ENCODE measurements at regions not wholly inside any gene's neighbourhood (a gene's known extent, or its start where the extent isn't known, plus 50 kb on each side); places are given as distances from the start of the nearest gene placed in this dataset.

- TF ChIP-seq, protein P1, sequence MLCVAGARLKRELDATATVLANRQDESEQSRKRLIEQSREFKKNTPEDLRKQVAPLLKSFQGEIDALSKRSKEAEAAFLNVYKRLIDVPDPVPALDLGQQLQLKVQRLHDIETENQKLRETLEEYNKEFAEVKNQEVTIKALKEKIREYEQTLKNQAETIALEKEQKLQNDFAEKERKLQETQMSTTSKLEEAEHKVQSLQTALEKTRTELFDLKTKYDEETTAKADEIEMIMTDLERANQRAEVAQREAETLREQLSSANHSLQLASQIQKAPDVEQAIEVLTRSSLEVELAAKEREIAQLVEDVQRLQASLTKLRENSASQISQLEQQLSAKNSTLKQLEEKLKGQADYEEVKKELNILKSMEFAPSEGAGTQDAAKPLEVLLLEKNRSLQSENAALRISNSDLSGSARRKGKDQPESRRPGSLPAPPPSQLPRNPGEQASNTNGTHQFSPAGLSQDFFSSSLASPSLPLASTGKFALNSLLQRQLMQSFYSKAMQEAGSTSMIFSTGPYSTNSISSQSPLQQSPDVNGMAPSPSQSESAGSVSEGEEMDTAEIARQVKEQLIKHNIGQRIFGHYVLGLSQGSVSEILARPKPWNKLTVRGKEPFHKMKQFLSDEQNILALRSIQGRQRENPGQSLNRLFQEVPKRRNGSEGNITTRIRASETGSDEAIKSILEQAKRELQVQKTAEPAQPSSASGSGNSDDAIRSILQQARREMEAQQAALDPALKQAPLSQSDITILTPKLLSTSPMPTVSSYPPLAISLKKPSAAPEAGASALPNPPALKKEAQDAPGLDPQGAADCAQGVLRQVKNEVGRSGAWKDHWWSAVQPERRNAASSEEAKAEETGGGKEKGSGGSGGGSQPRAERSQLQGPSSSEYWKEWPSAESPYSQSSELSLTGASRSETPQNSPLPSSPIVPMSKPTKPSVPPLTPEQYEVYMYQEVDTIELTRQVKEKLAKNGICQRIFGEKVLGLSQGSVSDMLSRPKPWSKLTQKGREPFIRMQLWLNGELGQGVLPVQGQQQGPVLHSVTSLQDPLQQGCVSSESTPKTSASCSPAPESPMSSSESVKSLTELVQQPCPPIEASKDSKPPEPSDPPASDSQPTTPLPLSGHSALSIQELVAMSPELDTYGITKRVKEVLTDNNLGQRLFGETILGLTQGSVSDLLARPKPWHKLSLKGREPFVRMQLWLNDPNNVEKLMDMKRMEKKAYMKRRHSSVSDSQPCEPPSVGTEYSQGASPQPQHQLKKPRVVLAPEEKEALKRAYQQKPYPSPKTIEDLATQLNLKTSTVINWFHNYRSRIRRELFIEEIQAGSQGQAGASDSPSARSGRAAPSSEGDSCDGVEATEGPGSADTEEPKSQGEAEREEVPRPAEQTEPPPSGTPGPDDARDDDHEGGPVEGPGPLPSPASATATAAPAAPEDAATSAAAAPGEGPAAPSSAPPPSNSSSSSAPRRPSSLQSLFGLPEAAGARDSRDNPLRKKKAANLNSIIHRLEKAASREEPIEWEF (IDR thresholded peaks at IDR 0.05; ENCODE audit: insufficient replicate concordance, low read depth, low read length): no peak
- TF ChIP-seq, protein P2, sequence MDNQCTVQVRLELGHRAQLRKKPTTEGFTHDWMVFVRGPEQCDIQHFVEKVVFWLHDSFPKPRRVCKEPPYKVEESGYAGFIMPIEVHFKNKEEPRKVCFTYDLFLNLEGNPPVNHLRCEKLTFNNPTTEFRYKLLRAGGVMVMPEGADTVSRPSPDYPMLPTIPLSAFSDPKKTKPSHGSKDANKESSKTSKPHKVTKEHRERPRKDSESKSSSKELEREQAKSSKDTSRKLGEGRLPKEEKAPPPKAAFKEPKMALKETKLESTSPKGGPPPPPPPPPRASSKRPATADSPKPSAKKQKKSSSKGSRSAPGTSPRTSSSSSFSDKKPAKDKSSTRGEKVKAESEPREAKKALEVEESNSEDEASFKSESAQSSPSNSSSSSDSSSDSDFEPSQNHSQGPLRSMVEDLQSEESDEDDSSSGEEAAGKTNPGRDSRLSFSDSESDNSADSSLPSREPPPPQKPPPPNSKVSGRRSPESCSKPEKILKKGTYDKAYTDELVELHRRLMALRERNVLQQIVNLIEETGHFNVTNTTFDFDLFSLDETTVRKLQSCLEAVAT (IDR thresholded peaks at IDR 0.05): no peak
These were observed 210.9 kb upstream of the FAM241A start (continued) for GRCh38 chr4:111934314-111934713.

DNA sequence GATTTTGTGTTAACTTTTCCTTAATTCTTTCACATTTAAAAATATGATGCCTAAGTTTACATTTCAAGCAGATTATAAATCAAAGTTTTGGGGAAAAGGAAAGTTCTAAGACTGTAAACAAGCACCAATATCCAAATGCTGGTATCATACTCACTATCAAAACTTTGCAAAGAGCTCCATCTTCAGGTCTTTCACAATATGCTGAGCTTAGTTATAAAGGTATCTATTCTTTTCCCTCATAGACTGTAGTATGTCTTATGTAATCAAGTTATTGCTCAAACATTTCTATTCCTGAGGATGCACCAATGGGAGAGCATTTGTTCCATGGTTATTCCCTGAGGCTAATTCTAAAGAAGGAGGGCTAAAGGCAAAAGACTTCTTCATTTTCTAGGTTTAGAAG is 207.9 kb upstream of the FAM241A start:
- Histone ChIP-seq H3K4me2 (ENCODE audit: control insufficient read depth, insufficient read depth) (no peak overlapping the region), H3K4me3 (no peak overlapping the region), H4K20me1 (ENCODE audit: control insufficient read depth, insufficient read depth) (no peaks in the 10 kb centered on the region), H3K79me2 (ENCODE audit: control insufficient read depth, insufficient read depth, low read length) (no peaks in the 10 kb centered on the region), H3K4me1 (ENCODE audit: control insufficient read depth, insufficient read depth, low read length) (no peaks in the 10 kb centered on the region), H3K27me3 (replicated peaks in 1 of 2; ENCODE audit: control insufficient read depth in 2 of 2, insufficient read depth in 2 of 2, low read length in 1 of 2) (no peaks in the 10 kb centered on the region; a peak in 1 of 4 replicates), H3K36me3 (ENCODE audit: control insufficient read depth in 2 of 2, insufficient read depth in 2 of 2, low read length in 1 of 2) (no peaks in the 10 kb centered on the region), H2AFZ (ENCODE audit: control insufficient read depth, low read depth, low read length) (no peak overlapping the region), H3K9me3 (replicated peaks; ENCODE audit: control insufficient read depth, insufficient read depth, low read length) (no peaks in the 10 kb centered on the region), H3K27ac (ENCODE audit: control insufficient read depth, insufficient read depth) (no peak overlapping the region), H3K9ac (ENCODE audit: control insufficient read depth, insufficient read depth, low read length) (no peak overlapping the region)
- ATAC-seq: peak; percentile 96
- no TSS peak for BruUV-seq (replicated peaks)
- POLR2A ChIA-PET: no interaction called here
- RAD21 ChIA-PET (ENCODE audit: unreplicated experiment): interaction anchor here (0.6 to 1.8 kb wide), 18 partner anchors 8 to 305 kb away, joined by 3 to 21 read pairs (median 4); no protein-coding TSS in a partner anchor
- intact Hi-C loops (cut with micrococcal nuclease; ENCODE audit: unreplicated experiment): loop anchor here (1.0 to 2.0 kb wide), 2 partner anchors 83 to 295 kb away; no protein-coding TSS in a partner anchor
- DNase-seq (ENCODE audit: low read depth, low spot score): no peak
- FAIRE-seq: peak; percentile 88
- SMC1A ChIA-PET (ENCODE audit: uncharacterized antibody, unreplicated experiment): interaction anchor here (0.6 to 3.4 kb wide), 17 partner anchors 9 to 758 kb away, joined by 3 to 27 read pairs (median 4); no protein-coding TSS in a partner anchor
- CTCF ChIA-PET: interaction anchor here (0.7 to 12.1 kb wide), 22 partner anchors 10 to 302 kb away, joined by 3 to 392 read pairs (median 4); no protein-coding TSS in a partner anchor
- in situ Hi-C loops (cut with MboI): loop anchor here (5.0 kb wide), 1 partner anchor 295 kb away; no protein-coding TSS in a partner anchor
- no peak for TF ChIP-seq NFYB (IDR thresholded peaks at IDR 0.05; ENCODE audit: insufficient read depth, low read depth, low read length)
- TF ChIP-seq, protein P3, sequence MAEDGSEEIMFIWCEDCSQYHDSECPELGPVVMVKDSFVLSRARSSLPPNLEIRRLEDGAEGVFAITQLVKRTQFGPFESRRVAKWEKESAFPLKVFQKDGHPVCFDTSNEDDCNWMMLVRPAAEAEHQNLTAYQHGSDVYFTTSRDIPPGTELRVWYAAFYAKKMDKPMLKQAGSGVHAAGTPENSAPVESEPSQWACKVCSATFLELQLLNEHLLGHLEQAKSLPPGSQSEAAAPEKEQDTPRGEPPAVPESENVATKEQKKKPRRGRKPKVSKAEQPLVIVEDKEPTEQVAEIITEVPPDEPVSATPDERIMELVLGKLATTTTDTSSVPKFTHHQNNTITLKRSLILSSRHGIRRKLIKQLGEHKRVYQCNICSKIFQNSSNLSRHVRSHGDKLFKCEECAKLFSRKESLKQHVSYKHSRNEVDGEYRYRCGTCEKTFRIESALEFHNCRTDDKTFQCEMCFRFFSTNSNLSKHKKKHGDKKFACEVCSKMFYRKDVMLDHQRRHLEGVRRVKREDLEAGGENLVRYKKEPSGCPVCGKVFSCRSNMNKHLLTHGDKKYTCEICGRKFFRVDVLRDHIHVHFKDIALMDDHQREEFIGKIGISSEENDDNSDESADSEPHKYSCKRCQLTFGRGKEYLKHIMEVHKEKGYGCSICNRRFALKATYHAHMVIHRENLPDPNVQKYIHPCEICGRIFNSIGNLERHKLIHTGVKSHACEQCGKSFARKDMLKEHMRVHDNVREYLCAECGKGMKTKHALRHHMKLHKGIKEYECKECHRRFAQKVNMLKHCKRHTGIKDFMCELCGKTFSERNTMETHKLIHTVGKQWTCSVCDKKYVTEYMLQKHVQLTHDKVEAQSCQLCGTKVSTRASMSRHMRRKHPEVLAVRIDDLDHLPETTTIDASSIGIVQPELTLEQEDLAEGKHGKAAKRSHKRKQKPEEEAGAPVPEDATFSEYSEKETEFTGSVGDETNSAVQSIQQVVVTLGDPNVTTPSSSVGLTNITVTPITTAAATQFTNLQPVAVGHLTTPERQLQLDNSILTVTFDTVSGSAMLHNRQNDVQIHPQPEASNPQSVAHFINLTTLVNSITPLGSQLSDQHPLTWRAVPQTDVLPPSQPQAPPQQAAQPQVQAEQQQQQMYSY (CRISPR knock-in tag; IDR thresholded peaks at IDR 0.05): no peak
- TF ChIP-seq, protein P1 (IDR thresholded peaks at IDR 0.05; ENCODE audit: insufficient replicate concordance, low read depth, low read length): no peak
